K562 (cell line): ENCODE measurements at regions not wholly inside any gene's neighbourhood (a gene's known extent, or its start where the extent isn't known, plus 50 kb on each side); places are given as distances from the start of the nearest gene placed in this dataset.

Experiments
- ATF3 ChIP-seq, 2 experiments: fragments of 450-650 bp in 1 of 2; sonication (generic) in 1 of 2; formaldehyde crosslinking in 1 of 2; IDR thresholded peaks in 1 of 2; conservative IDR thresholded peaks in 1 of 2; 2 replicates each; pipeline versions ENCODE4 v1.6.1 to v1.8.1; 2016 to 2023; ENCODE audit warnings: mild to moderate bottlenecking in 2 of 2, moderate library complexity in 2 of 2, inconsistent platforms in 1 of 2, missing genetic modification reagents in 1 of 2
- PPARD ChIP-seq: fragments of 250-450 bp; sonication (Bioruptor Pico); IDR thresholded peaks from 2 replicates; pipeline ENCODE4 v1.8.0; 2022; ENCODE audit warnings: inconsistent platforms, mild to moderate bottlenecking, moderate library complexity
- ZBTB40 ChIP-seq, 2 experiments: fragments of 450-650 bp in 1 of 2; sonication (generic) in 1 of 2; formaldehyde crosslinking in 1 of 2; IDR thresholded peaks; 2 replicates each; pipeline versions ENCODE4 v1.7.1 to v1.9.0; 2016 to 2022; ENCODE audit warnings: inconsistent platforms in 1 of 2, mild to moderate bottlenecking in 1 of 2, missing genetic modification reagents in 1 of 2
- ZNF197 ChIP-seq: fragments of 200-800 bp; sonication (Bioruptor generic); IDR thresholded peaks from 2 replicates; pipeline ENCODE4 v1.6.1; 2016; ENCODE audit warnings: low read depth, missing genetic modification characterization, missing compliant biosample characterization
- ZNF75A ChIP-seq: fragments of 450-650 bp; formaldehyde crosslinking; IDR thresholded peaks from 2 replicates; pipeline ENCODE4 v1.4.0; 2020; ENCODE audit warnings: mild to moderate bottlenecking

GRCh38 chr2:12333293-12333692 is 383.4 kb upstream of the TRIB2 start (continued):
- TF ChIP-seq PPARD (CRISPR knock-in tag) (no peak), ATF3 (IDR thresholded peaks at IDR 0.05) (no peak), ATF3 (CRISPR knock-in tag; conservative IDR thresholded peaks at IDR 0.05) (no peak), ZBTB40 (IDR thresholded peaks at IDR 0.05) (no peak), ZBTB40 (CRISPR knock-in tag; IDR thresholded peaks at IDR 0.05) (no peak), ZNF197 (no peak), ZNF75A (no peak)
- TF ChIP-seq, all 486 proteins: peak for 0
